ENCODE measurements at regions not wholly inside any gene's neighbourhood (a gene's known extent, or its start where the extent isn't known, plus 50 kb on each side); places are given as distances from the start of the nearest gene placed in this dataset.

GRCh38 chr11:31973172-31973571 lies 117.7 kb upstream of the RCN1 start:
- DNase-seq (ENCODE audit: low read depth), result no peak
- no peak overlapping the region for H3K4me3 ChIP-seq (ENCODE audit: low read depth, low read length)
- TF ChIP-seq, protein P1, sequence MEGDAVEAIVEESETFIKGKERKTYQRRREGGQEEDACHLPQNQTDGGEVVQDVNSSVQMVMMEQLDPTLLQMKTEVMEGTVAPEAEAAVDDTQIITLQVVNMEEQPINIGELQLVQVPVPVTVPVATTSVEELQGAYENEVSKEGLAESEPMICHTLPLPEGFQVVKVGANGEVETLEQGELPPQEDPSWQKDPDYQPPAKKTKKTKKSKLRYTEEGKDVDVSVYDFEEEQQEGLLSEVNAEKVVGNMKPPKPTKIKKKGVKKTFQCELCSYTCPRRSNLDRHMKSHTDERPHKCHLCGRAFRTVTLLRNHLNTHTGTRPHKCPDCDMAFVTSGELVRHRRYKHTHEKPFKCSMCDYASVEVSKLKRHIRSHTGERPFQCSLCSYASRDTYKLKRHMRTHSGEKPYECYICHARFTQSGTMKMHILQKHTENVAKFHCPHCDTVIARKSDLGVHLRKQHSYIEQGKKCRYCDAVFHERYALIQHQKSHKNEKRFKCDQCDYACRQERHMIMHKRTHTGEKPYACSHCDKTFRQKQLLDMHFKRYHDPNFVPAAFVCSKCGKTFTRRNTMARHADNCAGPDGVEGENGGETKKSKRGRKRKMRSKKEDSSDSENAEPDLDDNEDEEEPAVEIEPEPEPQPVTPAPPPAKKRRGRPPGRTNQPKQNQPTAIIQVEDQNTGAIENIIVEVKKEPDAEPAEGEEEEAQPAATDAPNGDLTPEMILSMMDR (IDR thresholded peaks at IDR 0.05; ENCODE audit: low read depth, low read length, missing control alignments), result no peak

DNA sequence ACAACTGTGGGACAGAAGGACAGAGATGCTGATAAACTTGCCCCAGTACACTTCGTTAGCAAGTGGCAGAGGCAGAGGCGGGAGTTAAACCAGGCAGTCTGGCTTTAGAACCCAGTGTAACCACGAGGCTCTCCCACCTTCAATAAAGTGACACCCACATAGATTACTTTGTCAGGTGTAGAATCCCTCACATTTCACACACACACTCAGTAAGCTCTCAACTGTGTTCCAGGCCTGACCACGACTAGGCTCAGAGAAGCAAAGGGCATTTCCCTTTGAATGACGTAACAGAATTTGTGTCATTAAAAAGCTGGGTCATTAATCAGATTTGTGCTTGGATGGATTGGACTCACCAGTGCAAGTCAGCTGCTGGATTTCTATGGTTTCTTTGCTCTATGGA lies 118.3 kb upstream of the RCN1 start:
- TF ChIP-seq, protein P1 (IDR thresholded peaks at IDR 0.05; ENCODE audit: low read depth, low read length, missing control alignments), result no peak
- H3K4me3 ChIP-seq (ENCODE audit: low read depth, low read length), result no peak overlapping the region
- no peak for DNase-seq (ENCODE audit: low read depth)

GRCh38 chr11:31969359-31969702 lies 121.5 kb upstream of the RCN1 start:
- H3K4me3 ChIP-seq (ENCODE audit: low read depth, low read length), result no peak overlapping the region
- TF ChIP-seq, protein P1 (IDR thresholded peaks at IDR 0.05; ENCODE audit: low read depth, low read length, missing control alignments), result no peak
- DNase-seq (ENCODE audit: low read depth), result no peak

DNA sequence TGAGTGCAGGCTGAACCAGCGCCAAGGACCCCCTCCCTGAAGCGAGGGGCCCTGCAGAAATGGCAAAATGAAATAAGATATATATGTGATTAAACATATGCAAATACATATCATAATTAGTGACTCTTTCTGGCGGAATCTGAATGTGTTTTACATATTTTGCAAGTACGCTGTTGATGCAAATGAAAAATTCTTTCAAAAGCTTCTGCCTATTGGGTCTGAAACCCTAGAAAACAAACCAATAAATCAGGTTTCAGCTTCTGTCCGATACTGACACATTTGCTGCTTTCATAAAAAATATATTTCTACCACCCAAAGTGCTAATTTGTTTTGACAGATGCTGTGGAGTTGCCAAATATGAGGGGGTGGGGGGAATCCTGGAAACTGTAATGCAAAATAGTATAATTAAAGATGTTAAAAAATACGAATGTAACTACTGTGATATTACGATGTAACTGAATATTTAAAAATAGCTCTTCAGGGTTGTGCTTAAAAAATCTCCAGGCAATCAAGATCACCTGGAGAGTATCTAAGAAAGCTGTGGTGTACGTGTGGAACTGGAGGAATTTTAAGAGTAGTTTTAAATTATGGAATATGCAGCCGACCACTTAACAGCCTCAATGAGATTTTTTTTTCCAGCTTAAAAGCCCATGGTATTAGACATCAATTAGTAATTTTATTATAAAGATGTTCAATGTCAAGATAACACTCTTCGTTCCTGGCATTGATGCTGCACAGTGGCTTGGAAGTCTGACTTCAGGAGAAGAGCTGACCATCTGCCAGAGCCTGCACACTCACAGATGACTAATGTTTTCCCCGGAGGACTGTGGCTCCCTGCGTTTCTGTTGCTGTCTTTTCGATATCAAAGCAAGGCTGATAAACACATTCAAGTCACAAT lies 122.2 kb upstream of the RCN1 start:
- no peak overlapping the region for H3K4me3 ChIP-seq (ENCODE audit: low read depth, low read length)
- TF ChIP-seq, protein P1 (IDR thresholded peaks at IDR 0.05; ENCODE audit: low read depth, low read length, missing control alignments), result no peak
- DNase-seq (ENCODE audit: low read depth), result no peak

DNA sequence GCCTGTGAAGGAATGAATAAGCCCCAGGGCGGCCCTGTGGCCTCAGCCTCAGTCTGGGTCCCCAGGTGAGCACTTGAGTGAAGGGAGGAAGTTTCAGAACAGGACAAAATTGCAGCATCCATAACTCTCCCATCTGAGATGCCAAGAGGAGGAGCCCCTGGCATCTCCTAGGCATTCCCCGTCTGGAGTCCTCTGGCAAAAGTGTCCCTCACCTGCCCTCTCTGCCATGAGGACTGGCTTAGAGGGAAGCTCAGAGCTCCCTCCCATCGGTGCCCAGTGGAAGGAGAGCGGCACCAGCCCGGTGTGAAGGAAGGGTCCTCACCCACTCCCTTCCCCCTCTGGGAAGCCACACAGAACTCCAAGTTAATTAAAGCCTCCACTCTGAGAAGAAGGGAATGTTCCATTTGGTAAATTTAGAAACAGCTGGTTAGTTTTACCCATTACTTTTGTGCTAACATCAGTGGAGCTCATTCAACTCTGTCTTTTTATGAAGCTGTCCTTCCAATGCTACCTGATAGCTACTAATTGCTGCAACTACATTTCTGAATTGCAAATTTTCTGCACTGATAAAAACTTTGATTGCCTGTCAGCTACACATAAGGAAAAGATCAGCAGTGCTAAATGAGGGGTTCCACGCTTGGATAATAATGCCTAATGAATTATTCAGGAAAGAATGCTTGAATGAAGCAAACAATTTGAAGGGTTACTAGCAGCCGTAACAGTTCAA lies 123.3 kb upstream of the RCN1 start:
- no peak for DNase-seq (ENCODE audit: low read depth)
- H3K4me3 ChIP-seq (ENCODE audit: low read depth, low read length), result no peak overlapping the region
- TF ChIP-seq, protein P1 (IDR thresholded peaks at IDR 0.05; ENCODE audit: low read depth, low read length, missing control alignments), result no peak

DNA sequence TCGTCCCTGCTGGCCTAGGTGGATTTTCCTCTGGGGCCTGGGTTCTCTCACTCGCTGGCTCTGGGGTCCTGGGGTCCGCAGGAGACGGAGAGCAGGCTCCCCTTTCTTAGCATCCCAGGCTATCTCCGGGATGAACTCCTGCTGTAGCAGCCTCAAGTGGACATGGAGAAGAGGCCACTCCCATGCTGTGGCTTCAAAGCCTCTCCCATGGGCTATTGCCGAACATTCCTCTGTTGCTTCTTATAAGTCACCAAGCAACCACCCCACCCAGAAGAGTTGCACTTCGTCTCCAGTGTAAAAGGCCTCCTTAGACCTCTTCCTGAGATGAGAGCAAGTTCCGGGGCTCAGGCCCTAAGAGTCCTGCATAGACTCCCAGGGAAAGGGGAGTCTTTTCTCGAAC lies 124.0 kb upstream of the RCN1 start:
- no peak for DNase-seq (ENCODE audit: low read depth)
- TF ChIP-seq, protein P1 (IDR thresholded peaks at IDR 0.05; ENCODE audit: low read depth, low read length, missing control alignments), result no peak
- H3K4me3 ChIP-seq (ENCODE audit: low read depth, low read length), result no peak overlapping the region
